Uterus (tissue), 2 donors: ENCODE measurements at regions not wholly inside any gene's neighbourhood (a gene's known extent, or its start where the extent isn't known, plus 50 kb on each side); places are given as distances from the start of the nearest gene placed in this dataset.

Experiments used
- CTCF ChIP-seq, 4 experiments: fragments of 200-600 bp in 2 of 4; fragments of 450-650 bp in 2 of 4; sonication (generic) in 2 of 4; IDR thresholded peaks; one replicate each; pipeline ENCODE4 v1.5.1; 2016 to 2019; ENCODE audit warnings: antibody characterized with exemption in 4 of 4, mild to moderate bottlenecking in 2 of 4, moderate library complexity in 1 of 4
- POLR2A ChIP-seq, 2 donors: fragments of 450-650 bp; IDR thresholded peaks; one replicate each; pipeline ENCODE4 v1.6.1; 2016; ENCODE audit warnings: antibody characterized with exemption in 2 of 2, mild to moderate bottlenecking in 1 of 2, moderate library complexity in 1 of 2

- TF ChIP-seq CTCF (IDR thresholded peaks at IDR 0.05) (no peak), POLR2A (IDR thresholded peaks at IDR 0.05) (no peak)
These were observed 236.6 kb upstream of the NLRP1 start for GRCh38 chr17:5820721-5821456.
